Activated T-helper 2 cell treated with anti-CD3 and anti-CD28 coated beads, Interferon-gamma antibody, Interleukin-2, Interleukin-4, amounts not matched to agents 10 μg/mL and 5 μg/mL and 100 μg/mL, durations not matched to agents 14 hours and 24 hours and 36 hours (primary cell): ENCODE measurements at regions not wholly inside any gene's neighbourhood (a gene's known extent, or its start where the extent isn't known, plus 50 kb on each side); places are given as distances from the start of the nearest gene placed in this dataset.
"Not testable (repeated sequence)": the region's sequence is repeated elsewhere in the genome, so short reads cannot be mapped to it uniquely, and the experiment has no call there.

ENCODE experiments used
- DNase-seq: peaks from one replicate; pipeline ENCODE4 v3.0.0; 2021; ENCODE audit warnings: low spot score
- H3K27ac Mint-ChIP-seq: one replicate; pipeline ENCODE4 v1.8.0; 2021; ENCODE audit warnings: mixed read lengths
- H3K27me3 Mint-ChIP-seq: one replicate; pipeline ENCODE4 v1.8.0; 2021; ENCODE audit warnings: low read depth, mixed read lengths
- H3K36me3 Mint-ChIP-seq: one replicate; pipeline ENCODE4 v1.8.0; 2021; ENCODE audit warnings: low read depth, mixed read lengths
- H3K4me1 Mint-ChIP-seq: one replicate; pipeline ENCODE4 v1.8.0; 2021; ENCODE audit warnings: low read depth, mixed read lengths
- H3K4me3 Mint-ChIP-seq: one replicate; pipeline ENCODE4 v1.8.0; 2021; ENCODE audit warnings: low read depth, mild to moderate bottlenecking, moderate library complexity, mixed read lengths
- H3K9me3 Mint-ChIP-seq: one replicate; pipeline ENCODE4 v1.8.0; 2021; ENCODE audit warnings: mixed read lengths
- intact Hi-C: fragments of 100-400 bp; cut with micrococcal nuclease; formaldehyde crosslinking; loops from one replicate; pipeline ENCODE4 v1.15.1; 2023

DNA sequence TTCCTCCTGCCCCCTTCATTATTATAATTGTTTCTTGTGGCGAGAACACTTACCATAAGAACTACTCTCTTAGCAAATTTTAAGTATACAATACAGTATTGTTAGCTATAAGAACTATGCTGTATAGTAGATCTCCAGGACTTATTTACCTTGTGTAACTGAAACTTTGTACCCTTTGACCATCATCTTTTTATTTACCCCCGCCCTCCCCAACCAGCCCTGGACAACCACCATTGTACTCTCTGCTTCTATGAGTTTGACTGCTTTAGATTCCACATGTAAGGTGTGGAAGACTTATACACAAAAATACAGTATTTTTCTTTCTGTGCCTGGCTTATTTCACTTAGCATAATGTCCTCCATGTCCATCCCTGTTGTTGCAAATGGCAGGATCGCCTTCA, 161.1 kb downstream of the PHF8 start:
- no peaks in the 10 kb centered on the region for H3K27me3 Mint-ChIP-seq
- no peak for DNase-seq
- no peaks in the 10 kb centered on the region for H3K9me3 Mint-ChIP-seq
- no peaks in the 10 kb centered on the region for H3K36me3 Mint-ChIP-seq
- H3K4me1 Mint-ChIP-seq, result no peaks in the 10 kb centered on the region
- intact Hi-C loops, result no loop called here
- no peak overlapping the region for H3K27ac Mint-ChIP-seq
- H3K4me3 Mint-ChIP-seq, result no peak overlapping the region

GRCh38 chrX:53882331-53882730, 161.9 kb downstream of the PHF8 start:
- Mint-ChIP-seq H3K27ac (no peak overlapping the region), H3K36me3 (no peaks in the 10 kb centered on the region), H3K4me3 (no peak overlapping the region), H3K9me3 (peaks cover 1% of the 10 kb centered on the region), H3K4me1 (no peaks in the 10 kb centered on the region), H3K27me3 (no peaks in the 10 kb centered on the region)
- DNase-seq, result no peak
- intact Hi-C loops, result no loop called here

GRCh38 chrX:53880786-53881185, 163.5 kb downstream of the PHF8 start:
- intact Hi-C loops, H3K4me3 Mint-ChIP-seq, H3K27me3 Mint-ChIP-seq, H3K9me3 Mint-ChIP-seq, H3K27ac Mint-ChIP-seq, H3K36me3 Mint-ChIP-seq, DNase-seq, H3K4me1 Mint-ChIP-seq: not testable (repeated sequence)

- no peaks in the 10 kb centered on the region for H3K27me3 Mint-ChIP-seq
- H3K4me3 Mint-ChIP-seq, result no peak overlapping the region
- H3K4me1 Mint-ChIP-seq, result no peaks in the 10 kb centered on the region
- intact Hi-C loops, result no loop called here
- DNase-seq, result no peak
- no peaks in the 10 kb centered on the region for H3K36me3 Mint-ChIP-seq
- no peaks in the 10 kb centered on the region for H3K9me3 Mint-ChIP-seq
- H3K27ac Mint-ChIP-seq, result no peak overlapping the region
Observed at GRCh38 chrX:53859890-53860289, 173.4 kb upstream of the HUWE1 start.

DNA sequence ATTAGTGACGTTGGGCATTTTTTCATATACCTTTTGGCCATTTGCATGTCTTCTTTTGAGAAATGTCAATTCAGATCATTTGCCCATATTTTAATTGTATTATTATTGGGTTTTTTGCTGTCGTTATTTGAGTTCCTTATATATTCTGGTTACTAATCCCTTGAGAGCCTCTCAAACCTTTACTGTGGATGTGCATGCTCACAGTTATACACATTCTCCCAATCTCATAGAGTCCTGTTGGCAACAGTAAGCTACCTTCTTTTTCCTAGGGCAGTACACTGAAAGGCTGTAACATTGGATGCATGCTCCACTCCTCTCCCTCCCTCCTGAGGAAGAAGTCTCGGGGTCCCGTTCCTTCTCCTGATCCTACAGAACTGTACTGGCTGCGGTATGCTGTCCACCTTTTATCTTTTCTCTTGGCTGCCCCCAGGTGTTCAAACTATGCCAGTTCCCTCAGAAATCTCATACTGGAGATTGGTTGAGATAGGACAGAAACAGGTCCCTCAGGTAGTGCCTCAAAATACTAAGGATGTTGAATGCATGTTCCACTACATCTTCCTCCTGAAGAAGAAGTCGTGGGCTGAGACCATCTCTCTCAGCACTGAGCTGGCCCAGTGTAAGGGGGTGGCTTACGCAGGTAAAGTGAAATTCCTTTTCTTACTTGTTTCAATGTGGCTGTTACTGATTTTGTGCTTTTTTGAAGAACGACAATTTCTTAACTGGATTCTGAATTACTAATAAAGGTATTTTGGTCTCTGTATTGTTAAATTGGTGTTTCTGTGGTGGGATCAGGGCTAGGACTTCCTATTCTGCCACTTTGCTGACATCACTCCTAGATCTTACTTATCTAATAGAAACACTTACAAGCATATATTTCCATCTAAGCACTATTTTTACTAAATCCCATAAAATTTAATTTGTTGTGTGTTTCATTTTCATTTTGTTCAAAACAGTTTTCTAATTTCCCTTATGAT, 145.4 kb upstream of the HUWE1 start:
- H3K36me3 Mint-ChIP-seq, result no peaks in the 10 kb centered on the region
- intact Hi-C loops, result loop anchor here (5.0 to 10.0 kb wide), 2 partner anchors 117 to 150 kb away; no protein-coding TSS in a partner anchor
- H3K4me3 Mint-ChIP-seq, result no peak overlapping the region
- peaks cover 10% of the 10 kb centered on the region for H3K4me1 Mint-ChIP-seq
- peak overlapping the region; percentile 36 for H3K27ac Mint-ChIP-seq
- H3K9me3 Mint-ChIP-seq, result peaks cover 7% of the 10 kb centered on the region
- H3K27me3 Mint-ChIP-seq, result no peaks in the 10 kb centered on the region
- peak; percentile 17 for DNase-seq

GRCh38 chrX:53824686-53825085, 138.2 kb upstream of the HUWE1 start:
- intact Hi-C loops, result no loop called here
- H3K27ac Mint-ChIP-seq, result no peak overlapping the region
- H3K36me3 Mint-ChIP-seq, result no peaks in the 10 kb centered on the region
- H3K4me1 Mint-ChIP-seq, result peaks cover 3% of the 10 kb centered on the region
- H3K9me3 Mint-ChIP-seq, result peaks cover 7% of the 10 kb centered on the region
- no peak overlapping the region for H3K4me3 Mint-ChIP-seq
- no peak for DNase-seq
- H3K27me3 Mint-ChIP-seq, result no peaks in the 10 kb centered on the region

DNA sequence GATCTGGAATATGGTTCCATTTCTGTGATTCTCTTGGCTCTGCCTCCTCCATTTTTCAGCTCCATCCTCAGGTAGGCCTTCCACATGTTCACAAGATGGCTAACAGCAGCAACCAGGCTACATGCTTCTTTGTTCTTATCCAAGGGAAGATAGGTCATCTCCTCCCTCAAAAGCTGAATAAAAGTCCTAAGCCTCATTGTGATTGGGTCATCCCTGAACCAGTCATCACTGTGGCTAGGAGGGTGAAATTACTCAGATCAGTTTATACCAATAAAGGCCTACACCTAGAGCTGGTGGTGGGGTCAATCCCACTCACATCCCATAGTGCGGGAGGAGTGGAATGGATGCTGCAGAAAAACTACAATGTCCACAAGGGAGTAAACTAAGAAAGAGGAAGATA, 131.6 kb upstream of the HUWE1 start:
- H3K36me3 Mint-ChIP-seq, H3K27me3 Mint-ChIP-seq, H3K27ac Mint-ChIP-seq, DNase-seq, H3K4me3 Mint-ChIP-seq, intact Hi-C loops, H3K9me3 Mint-ChIP-seq, H3K4me1 Mint-ChIP-seq: not testable (repeated sequence)

DNA sequence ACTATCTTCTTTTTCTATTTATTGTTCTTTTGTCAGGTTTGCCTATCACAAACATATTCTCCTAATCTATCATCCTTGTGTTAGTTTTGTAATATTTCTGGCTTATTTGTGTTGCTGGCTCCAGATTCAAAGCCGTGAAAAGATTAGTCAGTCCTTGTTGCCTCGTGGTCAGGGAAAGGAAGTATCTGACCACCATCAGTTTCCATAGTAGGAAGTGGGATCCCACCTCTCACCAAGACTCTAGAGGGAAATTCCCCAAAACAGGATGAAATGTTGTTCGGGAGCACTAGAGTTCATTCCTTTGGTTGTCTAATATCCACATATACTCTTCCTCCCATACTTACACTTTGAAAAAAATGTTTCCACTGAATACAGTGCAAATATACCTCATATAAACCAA, 131.0 kb upstream of the HUWE1 start:
- Mint-ChIP-seq H3K27ac (peak overlapping the region; percentile 18), H3K4me1 (peaks cover 9% of the 10 kb centered on the region), H3K36me3 (no peaks in the 10 kb centered on the region), H3K27me3 (no peaks in the 10 kb centered on the region), H3K9me3 (no peaks in the 10 kb centered on the region), H3K4me3 (peak overlapping the region; percentile 41)
- DNase-seq, result no peak
- intact Hi-C loops, result no loop called here

DNA sequence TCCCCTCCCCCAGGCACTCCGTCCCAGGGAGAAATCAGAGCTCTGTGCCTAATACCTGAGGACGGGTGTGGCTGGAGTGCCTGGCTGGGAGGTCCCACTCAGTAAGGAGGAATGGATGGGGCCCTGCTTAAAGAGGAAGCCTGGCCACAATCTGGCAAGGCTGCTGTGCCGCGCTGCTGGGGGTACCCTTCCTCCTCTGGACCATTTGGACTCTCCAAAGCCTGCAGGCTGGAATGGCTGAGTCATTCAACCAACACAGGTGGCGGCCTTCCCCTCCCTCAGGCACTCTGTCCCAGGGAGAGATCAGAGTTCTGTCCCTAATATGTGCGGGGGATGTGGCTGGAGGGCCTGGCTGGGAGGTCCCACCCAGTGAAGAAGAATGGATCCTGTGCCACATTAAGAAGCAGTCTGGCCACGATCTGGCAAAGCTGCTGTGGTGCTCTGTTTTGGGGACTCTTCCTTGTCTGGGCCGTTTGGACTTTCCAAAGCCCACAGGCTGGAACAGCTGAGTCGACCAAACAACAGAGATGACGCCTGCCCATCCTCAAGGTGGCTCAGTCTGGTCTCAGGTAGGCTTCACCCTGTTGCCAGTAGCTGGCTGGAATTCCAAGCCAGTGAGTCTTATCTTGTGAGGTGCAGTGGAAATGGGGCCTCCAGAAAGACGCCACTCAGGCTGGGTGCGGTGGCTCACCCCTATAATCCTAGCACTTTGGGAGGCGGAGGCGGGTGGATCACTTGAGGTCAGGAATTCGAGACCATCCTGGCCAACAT, 127.3 kb upstream of the HUWE1 start:
- no peak overlapping the region for H3K4me3 Mint-ChIP-seq
- H3K9me3 Mint-ChIP-seq, result no peaks in the 10 kb centered on the region
- peaks cover 9% of the 10 kb centered on the region for H3K4me1 Mint-ChIP-seq
- no peaks in the 10 kb centered on the region for H3K27me3 Mint-ChIP-seq
- no peak for DNase-seq
- no peaks in the 10 kb centered on the region for H3K36me3 Mint-ChIP-seq
- no peak overlapping the region for H3K27ac Mint-ChIP-seq
- intact Hi-C loops, result no loop called here

DNA sequence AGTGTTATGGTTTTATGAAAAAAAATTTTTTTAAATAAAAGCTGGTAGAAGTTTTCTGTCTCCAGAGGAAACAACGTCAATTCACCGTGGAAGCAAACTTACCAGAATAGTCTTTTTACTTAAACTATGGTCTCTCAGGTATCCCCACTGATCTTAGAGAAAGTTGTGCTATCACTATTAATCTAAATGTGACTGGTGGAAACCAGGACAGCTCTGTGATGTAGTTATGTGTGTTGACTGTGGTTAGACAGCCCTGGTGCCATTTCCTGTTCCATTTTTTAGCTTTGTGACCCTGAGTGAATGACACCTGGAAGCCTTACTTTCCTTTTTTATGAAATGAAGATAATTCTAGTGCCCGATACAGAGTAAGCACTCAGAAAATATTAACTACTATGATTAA, 111.8 kb upstream of the HUWE1 start:
- H3K4me1 Mint-ChIP-seq, result peaks cover 17% of the 10 kb centered on the region
- peaks cover 17% of the 10 kb centered on the region for H3K9me3 Mint-ChIP-seq
- intact Hi-C loops, result no loop called here
- no peak overlapping the region for H3K27ac Mint-ChIP-seq
- no peak for DNase-seq
- no peaks in the 10 kb centered on the region for H3K27me3 Mint-ChIP-seq
- H3K36me3 Mint-ChIP-seq, result no peaks in the 10 kb centered on the region
- no peak overlapping the region for H3K4me3 Mint-ChIP-seq

GRCh38 chrX:53795576-53795975, 109.1 kb upstream of the HUWE1 start:
- peaks cover 17% of the 10 kb centered on the region for H3K4me1 Mint-ChIP-seq
- no peaks in the 10 kb centered on the region for H3K27me3 Mint-ChIP-seq
- H3K27ac Mint-ChIP-seq, result no peak overlapping the region
- no peaks in the 10 kb centered on the region for H3K36me3 Mint-ChIP-seq
- H3K4me3 Mint-ChIP-seq, result no peak overlapping the region
- no peak for DNase-seq
- intact Hi-C loops, result no loop called here
- H3K9me3 Mint-ChIP-seq, result peaks cover 6% of the 10 kb centered on the region

GRCh38 chrX:53794181-53794580, 107.7 kb upstream of the HUWE1 start:
- Mint-ChIP-seq H3K27ac (no peak overlapping the region), H3K4me3 (no peak overlapping the region), H3K36me3 (no peaks in the 10 kb centered on the region), H3K9me3 (no peaks in the 10 kb centered on the region), H3K4me1 (peaks cover 17% of the 10 kb centered on the region), H3K27me3 (no peaks in the 10 kb centered on the region)
- intact Hi-C loops, result no loop called here
- no peak for DNase-seq

GRCh38 chrX:53768865-53769264, 82.3 kb upstream of the HUWE1 start:
- peaks cover 7% of the 10 kb centered on the region for H3K4me1 Mint-ChIP-seq

More at GRCh38 chrX:53768865-53769264, 82.3 kb upstream of the HUWE1 start:
- Mint-ChIP-seq H3K4me3 (no peak overlapping the region), H3K36me3 (no peaks in the 10 kb centered on the region), H3K27me3 (no peaks in the 10 kb centered on the region), H3K27ac (no peak overlapping the region), H3K9me3 (peaks cover 5% of the 10 kb centered on the region)
- no peak for DNase-seq
- intact Hi-C loops, result no loop called here
